Left forelimb (tissue), 1 donor: ENCODE measurements at regions not wholly inside any gene's neighbourhood (a gene's known extent, or its start where the extent isn't known, plus 50 kb on each side); places are given as distances from the start of the nearest gene placed in this dataset.
"Not testable (repeated sequence)": the region's sequence is repeated elsewhere in the genome, so short reads cannot be mapped to it uniquely, and the experiment has no call there.

Experiments used
- DNase-seq: peaks from one replicate; pipeline ENCODE4 v3.0.0-alpha.2; 2018; ENCODE audit warnings: low spot score

DNA sequence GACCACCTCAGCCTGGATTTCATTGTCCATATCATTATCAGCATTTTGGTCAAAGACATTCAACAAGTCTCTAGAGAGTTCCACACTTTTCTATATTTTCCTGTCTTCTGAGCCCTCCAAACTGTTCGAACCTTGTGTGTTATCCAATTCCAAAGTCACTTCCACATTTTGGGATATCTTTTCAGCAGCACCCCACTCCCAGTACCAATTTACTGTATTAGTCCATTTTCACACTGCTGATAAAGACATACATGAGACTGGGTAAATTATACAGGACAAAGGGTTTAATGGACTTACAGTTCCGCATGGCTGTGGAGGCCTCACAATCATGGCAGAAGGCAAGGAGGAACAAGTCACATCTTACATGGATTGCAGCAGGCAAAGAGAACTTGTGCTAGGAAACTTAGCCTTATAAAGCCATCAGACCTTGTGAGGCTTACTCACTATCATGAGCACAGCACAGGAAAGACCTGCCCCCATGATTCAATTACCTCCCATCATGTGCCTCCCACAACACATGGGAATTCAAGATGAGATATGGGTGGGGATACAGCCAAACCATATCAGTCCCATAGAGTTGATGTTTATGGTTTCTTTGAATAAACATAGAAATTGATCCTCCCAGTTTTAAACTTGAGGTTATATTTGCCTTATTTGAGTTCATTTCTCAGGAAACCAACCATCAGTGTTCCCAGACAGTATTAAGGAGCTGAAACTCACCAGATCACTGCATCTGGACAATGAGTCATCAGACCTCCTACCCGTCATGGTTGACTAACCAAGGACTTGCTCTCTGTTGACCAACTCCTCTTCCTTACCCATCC lies 322.7 kb upstream of the DUSP10 start:
- no peak for DNase-seq

DNA sequence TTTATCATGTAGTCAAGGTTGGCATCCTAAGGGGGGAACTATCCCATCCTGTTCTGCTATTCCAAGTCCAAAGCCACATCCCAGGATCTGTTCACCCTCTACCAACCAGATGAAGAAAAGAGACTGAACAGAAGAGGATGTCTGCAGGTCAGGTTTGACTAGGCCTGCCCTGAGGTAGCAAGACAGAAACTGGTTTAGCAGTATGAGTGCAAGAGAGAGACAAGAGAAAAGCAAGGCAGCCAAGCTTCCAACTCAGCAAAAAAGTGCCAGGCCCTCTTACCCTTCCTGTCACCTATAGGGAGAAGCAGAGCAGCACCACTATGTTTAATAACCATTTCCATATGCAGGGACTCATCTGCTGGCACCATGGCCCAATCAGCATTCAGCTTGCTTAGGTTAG lies 320.8 kb upstream of the DUSP10 start:
- DNase-seq, result no peak

DNA sequence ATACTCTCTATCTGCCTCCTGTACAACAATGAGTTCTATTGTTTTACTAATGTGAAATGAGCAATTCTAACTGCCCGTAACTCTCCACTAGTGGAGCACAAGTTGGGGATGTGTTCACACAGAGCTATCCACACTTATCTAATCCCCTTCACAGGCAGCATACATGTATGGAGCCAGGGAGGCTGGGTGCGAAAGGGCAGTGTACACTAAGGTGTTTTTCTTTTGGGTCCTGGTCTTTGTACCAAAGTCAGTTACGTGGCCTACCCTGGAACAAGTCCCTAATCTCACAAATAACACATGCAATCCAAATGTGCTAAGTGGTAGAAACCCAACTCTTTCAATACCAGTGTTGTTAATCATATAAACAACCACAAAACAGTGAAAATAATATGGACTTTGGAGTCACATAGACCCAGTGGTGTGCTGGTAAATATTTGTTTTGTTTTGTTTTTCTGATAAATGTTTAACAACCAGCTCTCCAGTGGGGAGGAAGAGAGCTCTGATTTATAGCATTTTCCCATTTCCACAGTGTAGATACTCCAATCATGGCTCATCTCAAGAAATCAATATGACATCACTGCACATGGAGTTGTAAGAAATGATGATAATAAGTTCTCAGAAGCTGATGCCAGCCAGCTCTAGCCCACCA lies 319.9 kb upstream of the DUSP10 start:
- no peak for DNase-seq

DNA sequence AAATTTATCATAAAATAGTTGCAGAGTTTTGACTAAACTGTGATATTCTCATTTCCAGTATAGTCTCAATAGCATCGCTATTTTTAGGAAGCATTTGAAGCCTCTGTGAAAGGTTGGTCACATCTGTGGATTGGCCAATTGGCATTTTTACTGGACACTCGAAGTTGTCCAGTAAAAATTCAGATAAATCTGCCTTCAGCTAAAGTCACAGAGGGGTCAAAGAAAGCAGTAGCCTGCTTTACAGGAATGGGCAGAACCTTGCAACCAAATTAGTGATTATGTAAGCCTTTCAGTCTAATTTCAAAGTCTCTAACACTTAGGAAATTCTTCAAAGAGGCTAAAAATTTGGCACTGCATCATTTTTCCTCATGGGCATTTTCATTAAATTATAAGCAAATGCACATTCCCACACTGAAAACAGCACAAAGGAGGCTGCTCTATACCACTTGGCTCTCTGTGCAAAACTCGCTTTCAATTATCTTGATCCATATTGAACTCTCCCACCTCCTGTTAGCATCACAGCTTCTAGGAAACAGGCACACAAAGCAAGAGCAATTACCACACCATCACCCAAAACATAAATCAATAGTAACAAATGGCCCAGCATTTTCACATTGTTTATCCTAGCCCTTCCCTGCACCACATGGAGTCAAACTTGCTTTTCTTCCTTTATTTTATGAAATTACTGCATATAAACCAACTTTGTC lies 318.5 kb upstream of the DUSP10 start:
- DNase-seq, result no peak

DNA sequence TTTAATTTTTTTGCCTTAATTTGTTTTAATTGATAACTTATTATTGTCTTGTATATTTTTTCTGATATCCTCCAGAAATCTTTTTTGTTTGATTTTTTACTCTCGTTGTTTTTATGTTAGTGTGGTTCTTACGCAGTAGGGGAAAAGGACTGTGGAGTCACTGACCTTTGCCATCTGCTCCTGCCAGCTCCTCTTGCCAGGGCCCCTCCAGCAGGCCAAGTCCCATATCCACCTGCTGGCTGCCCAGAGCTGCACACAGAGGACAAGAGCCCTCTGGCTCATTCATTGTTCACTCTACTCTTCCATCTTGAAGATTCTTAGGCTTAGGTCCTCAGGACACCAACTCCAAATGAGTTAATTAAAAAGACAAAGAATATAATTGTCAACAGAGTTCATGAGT lies 316.4 kb upstream of the DUSP10 start:
- DNase-seq, result no peak

DNA sequence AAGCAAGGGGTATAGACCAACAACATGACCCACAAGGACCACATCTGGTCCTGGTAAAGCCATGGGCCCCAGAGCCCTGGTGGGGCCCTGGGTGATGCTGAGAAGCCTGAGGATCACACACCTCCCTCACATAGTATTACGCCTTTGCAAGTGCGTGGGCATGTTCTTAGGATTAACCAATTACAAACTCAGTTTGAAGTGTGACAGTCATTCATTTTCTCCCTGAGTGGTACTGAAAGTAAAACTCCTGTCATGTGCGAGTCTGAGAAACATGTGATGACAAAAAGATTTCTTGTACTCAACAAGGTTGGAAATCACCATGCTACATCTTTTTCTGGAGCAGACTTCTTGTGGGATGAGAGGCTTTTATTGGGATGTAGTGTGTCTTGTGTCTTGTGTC lies 315.3 kb upstream of the DUSP10 start:
- DNase-seq, result no peak

DNA sequence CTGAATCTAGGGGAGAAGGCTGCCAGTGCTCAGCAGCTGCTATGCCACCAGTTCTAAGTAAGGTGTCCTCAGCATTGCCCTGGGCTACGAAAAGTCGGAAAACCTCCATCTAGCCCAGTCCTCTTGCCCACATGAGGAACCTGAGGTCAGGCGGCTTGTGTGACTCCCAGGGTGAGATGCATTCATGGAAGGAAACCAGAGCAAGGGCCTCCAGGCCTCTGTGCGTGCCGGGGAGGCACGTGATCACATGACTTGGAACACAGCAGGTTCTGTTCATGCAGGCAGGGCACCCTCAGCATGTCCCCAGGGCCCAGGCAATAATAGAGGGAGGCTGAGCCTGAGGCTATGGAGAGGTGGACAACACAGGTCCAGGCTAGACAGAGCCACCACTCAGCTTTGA lies 312.5 kb upstream of the DUSP10 start:
- no peak for DNase-seq

DNA sequence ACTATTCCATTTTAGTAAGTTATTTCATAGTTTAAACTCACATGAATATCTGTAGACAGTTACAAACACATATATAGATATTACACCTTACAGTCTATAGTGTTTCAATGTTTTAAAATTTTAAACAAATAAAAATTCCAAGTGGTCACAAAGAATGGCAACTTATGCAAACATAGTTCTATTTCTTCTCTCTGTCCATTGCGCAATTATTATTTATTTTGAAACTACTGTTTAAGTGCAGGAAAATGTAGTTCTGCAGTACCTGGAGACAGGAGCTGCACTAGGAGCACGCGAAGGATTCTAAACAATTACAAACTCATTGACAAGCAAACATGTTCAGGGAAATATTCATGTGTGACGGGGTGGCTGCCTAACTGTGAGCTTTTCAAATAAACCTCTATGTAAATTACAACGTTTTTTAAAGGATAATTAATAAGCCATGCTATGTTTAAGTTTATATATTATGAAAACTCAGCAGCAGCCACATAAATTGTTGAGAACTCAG lies 312.0 kb upstream of the DUSP10 start:
- no peak for DNase-seq

DNA sequence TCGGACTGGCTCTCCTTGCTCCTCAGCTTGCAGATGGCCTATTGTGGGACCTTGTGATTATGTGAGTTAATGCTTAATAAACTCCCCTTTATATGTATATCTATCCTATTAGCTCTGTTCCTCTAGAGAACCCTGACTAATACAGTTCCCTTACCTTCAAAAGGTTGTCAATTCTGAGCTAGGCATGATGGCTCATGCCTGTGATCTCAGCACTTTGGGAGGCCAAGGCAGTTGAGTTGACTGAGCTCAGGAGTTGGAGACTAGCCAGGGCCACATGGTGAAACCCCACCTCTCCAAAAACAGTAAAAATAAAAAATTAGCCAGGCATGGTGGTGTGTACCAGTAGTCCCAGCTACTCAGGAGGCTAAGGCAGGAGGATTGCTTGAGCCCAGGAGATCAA lies 309.4 kb upstream of the DUSP10 start:
- DNase-seq, result not testable (repeated sequence)

DNA sequence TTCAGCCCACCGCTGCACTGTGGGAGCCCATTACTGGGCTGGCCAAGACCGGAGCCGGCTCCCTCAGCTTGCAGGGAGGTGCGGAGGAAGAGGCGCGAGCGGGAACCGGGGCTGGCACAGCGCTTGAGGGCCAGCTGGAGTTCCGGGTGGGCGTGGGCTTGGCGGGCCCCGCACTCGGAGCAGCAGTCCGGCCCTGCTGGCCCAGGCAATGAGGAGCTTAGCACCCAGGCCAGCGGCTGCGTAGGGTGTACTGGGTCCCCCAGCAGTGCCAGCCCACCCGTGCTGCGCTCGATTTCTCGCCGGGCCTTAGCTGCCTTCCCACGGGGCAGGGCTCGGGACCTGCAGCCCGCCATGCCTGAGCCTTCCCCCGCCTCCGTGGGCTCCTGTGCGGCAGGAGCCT lies 307.8 kb upstream of the DUSP10 start:
- not testable (repeated sequence) for DNase-seq

DNA sequence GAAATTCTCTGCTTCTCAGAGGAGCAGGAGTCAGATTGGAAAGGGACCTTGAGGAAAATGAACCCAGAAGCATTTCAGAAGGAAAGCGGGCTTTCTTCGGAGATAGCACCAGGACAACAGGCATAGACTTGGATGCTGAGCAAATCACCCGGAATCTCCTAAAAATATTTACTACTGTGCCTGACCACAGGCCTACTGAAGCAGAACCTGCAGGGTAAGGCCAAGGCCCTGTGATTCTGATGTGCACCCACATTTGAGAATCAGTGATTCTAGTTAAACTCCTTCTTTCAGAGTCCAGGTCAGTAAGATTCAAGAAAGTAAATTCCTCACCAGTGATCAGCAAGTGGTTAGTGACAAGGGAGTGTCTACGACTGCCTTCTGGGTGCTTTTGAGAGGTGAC lies 307.3 kb upstream of the DUSP10 start:
- DNase-seq, result no peak

DNA sequence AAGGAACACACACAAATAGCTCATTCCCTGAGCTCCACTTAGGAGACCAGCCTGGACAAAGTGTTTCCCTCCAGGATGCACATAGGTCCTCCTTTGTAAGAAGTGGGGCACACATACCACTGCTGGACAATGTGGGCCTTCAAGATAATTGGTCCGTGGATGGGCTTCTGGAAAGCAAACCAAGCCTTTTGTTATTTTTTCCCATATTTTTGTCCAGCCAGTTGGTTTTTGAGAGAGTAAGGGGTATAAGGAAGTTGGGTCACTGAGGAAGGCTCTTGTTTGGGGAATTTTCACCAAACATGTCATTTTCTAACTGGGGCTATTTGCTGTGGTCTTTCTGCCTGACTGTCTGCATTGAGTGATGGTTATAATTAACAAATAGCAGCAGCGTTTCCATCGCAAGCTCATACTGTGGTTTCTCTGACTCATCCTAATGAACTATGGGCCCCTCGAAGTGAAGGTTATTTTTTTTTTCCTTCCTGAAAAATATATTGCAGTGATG lies 306.3 kb upstream of the DUSP10 start:
- no peak for DNase-seq

DNA sequence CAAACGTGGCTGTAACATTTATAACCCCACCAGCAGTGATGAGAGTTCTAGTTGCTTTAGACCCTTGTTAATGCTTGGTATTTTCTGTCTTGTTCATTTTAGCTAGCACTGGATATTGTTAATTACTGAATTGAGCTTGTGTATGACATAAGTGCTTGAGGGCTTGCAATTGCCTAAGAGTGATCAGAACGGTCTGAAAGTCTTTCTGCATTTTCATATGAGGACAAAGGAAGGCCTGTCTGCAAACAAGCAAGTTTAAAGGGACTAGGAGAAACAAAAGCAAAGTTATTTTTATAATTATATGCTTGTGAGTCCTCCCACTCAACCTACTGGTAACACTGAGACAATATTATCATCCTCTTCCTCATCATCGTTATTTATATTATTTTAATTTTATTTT lies 305.5 kb upstream of the DUSP10 start:
- DNase-seq, result no peak

DNA sequence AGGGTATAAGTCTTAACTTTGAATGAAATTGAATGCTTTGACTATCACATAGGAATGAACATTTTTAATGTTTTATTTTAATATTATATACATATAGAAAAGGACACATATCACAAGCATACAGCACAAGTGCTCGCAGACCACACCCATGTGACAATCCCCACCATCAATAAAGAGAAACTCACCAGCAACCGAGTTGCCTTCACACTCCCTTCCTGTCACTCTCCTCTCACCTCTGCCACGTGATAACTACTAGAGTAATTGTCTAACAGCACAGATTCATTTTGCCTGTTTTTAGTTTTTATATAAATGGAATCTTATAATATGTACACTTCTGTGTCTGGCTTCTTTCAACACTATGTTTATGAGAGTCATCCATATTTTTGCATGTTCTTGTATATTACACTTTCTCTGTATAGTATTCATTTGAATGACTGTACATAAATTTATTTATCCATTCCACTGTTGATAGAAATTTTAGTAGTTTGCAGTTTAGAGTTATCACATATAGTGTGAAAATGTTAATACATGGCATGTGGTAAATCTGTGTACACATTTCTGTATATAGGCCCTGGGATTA lies 304.9 kb upstream of the DUSP10 start:
- DNase-seq, result no peak

DNA sequence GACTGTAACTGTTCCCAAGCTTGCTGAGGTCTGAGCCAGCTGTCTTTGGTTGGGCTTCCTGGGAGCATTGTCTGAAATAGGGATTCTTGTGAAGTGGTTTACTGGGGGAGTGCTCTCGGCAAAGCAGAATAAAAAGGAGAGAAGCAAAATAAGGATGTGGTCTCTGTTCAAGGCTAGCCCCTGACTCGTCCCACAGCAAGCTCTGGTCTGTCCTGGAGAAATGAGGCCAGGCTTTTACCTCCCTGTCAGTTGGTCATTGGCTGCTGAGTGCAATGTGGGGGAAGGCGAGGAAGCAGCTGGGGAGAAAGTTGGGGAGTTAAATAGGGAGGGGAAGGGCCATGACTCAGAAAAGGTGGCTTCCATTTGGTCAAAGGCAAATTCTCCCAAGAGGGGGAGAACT lies 303.9 kb upstream of the DUSP10 start:
- no peak for DNase-seq

DNA sequence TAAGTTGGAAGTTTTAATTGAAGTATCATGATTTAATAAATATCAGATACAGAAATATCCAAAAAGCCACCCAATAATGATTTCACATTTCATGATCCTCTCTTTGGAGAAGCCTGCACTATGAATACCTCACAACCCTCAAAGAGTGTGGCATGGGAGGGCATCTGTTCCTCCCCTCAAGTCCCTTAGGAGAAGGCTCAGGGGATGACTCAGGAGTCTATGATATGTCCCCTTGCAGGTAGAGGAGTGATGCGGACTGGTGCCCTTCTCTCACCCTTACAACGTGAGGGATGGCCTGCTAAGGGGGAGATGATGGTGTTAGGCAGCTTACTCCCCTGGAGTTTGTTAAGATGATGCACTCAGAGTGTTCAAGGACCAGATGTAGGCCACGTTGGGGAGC lies 303.3 kb upstream of the DUSP10 start:
- DNase-seq, result no peak

DNA sequence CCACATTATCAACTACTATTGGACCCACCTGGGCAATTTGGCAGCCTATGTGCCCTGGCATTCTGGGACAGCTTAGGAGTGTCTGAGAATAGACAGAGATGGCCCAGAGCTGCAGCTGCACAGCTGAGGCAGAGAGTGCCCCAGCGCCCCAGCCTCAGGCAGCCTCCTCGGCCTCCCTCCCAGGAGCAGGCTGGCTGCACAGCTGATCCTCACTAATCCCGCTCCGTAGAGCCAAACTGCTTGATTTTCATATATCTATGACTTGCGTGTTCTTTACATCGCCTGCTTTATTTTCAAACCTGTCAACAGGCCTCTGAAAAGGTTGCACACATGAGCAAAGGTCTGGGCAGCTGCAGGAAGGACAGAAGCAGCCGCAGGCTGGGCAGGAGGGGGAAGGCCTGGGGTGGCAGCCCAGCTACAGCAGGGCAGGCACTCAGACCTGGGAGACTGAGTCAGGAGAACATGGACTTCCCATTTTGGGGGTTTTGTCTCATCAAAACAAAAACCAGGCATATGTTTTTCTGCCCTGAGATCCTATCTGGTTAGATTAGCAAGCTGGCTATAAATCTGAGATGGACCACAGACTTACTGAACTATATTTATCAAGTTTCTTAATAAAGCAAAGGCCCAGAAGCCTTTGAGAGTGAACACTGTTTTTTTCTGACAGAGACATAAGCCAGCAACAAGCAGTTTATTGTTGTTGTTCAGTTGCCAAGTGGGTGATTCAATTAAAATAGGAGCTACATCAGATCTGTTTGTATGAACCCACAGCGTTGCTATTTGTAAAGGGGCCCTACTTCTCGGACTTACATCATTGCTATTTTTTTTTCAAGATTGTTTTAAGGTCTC lies 301.8 kb upstream of the DUSP10 start:
- DNase-seq, result no peak

DNA sequence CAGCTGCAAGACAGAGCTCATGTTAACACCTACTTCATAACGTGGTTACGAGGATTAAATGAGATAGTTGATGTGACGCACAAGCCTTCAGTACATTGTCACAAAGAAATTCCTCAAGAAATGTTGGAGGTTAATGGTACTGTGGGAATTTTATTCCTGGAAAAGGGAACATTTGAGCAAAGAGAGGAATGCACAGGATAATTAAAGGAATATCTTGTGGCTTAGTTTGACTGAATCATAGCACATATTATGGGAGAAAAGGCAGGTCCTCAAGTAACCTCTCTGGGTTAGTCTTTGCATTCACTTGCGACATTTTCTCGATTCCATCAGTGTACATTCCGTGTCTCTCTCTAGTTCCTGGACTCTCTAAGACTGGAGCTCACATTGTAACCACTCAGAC lies 300.2 kb upstream of the DUSP10 start:
- no peak for DNase-seq

DNA sequence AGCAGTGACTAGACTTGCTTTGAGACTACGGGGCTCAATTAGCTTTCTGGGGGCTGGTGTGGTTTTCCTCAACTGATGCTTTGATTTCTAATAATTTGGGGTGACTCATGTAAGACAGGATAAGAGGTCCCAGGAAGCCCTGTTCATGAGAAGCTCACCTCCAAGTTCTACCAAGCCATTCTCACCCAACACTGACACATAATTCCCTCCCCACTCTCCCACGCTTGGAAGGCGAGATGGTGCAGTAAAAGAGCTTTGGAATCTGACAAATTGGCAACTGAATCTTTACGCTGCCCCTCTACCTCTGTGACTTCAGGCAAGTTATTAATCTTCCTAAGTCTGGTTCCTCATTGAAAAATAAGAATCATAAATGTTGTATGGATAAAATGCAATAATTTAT lies 299.1 kb upstream of the DUSP10 start:
- no peak for DNase-seq

DNA sequence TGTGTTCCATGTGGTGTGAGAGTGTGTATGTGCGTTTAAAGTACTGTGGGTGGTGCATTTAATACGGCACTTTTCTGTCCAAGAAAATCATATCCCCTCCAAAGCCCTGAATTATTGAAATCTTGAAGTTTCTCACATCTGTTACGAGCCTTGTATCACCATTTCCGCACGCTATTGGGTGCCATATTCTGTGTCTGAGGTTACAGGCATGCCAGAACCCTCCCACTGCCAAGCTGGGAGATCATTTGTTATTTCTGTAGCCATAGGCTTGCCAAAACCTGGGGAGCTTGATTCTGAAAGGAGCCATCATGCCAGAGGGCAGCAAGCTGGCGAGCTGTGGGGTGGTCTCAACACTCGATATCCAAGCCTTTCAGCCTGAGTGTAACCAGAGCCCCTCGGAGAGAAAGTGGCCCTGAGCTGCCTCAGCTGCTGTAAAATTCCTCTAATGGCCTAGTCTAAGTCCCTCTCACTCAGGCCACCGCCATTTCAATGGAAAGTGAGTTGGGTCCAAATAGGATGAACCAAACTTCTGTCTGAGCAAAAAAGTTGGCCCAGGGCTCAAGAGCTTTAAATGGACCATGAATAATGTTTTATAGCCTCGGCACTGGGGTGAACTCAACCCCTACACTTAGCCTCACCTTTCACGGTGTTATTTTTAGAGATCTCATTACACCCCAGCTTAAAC lies 298.4 kb upstream of the DUSP10 start:
- no peak for DNase-seq

DNA sequence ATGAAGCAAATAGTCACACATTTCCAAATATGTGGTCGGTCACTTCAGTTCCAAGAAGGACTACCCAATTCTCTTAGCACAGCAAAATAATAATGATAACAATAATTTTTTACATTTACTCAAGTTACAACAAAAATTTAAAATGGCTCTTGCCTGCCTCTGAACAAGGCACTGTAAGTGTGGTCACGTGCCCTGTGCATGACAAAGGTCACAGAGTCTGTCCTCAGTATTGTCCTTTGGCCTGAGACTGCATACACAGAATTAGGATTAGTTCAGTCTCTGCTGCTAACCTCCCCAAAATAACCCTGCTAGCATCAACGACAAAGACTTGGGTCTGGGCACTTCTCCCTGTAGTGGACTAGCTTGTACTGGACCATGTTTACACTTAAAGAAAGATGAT lies 297.1 kb upstream of the DUSP10 start:
- DNase-seq, result no peak
